Cardiac muscle cell (in vitro differentiated cells and primary cell): ENCODE measurements at regions not wholly inside any gene's neighbourhood (a gene's known extent, or its start where the extent isn't known, plus 50 kb on each side); places are given as distances from the start of the nearest gene placed in this dataset.

Experiments used
- DNase-seq, 2 donors: peaks; one replicate each; pipeline versions ENCODE4 v3.0.0 to v3.0.0-alpha.2; 2010 to 2017; ENCODE audit warnings: low read depth in 1 of 2, low spot score in 1 of 2
- H3K27ac ChIP-seq: fragments of 200-600 bp; sonication (generic); 2 replicates; pipeline ENCODE4 v1.5.1; 2016
- H3K27me3 ChIP-seq: fragments of 200-600 bp; sonication (generic); 2 replicates; pipeline ENCODE4 v1.6.0; 2016; ENCODE audit warnings: control low read depth
- H3K36me3 ChIP-seq: fragments of 200-600 bp; sonication (generic); 2 replicates; pipeline ENCODE4 v1.5.1; 2016; ENCODE audit warnings: control low read depth
- H3K4me1 ChIP-seq: fragments of 200-600 bp; sonication (generic); 2 replicates; pipeline ENCODE4 v1.8.1; 2017; ENCODE audit warnings: low read depth, mild to moderate bottlenecking, mixed run types
- H3K4me3 ChIP-seq: fragments of 200-600 bp; sonication (generic); 2 replicates; pipeline ENCODE4 v1.5.1; 2016; ENCODE audit warnings: mild to moderate bottlenecking
- H3K9me3 ChIP-seq: fragments of 200-600 bp; sonication (generic); 2 replicates; pipeline ENCODE4 v1.5.1; 2017; ENCODE audit warnings: low read depth, mild to moderate bottlenecking, control low read depth
- CTCF ChIP-seq: IDR thresholded peaks from 2 replicates; pipeline ENCODE4 v1.5.1; 2012; ENCODE audit warnings: low read depth, mild to moderate bottlenecking, low read length

- Histone ChIP-seq H3K4me1 (no peaks in the 10 kb centered on the region), H3K36me3 (no peaks in the 10 kb centered on the region), H3K9me3 (no peaks in the 10 kb centered on the region), H3K27ac (no peak overlapping the region), H3K27me3 (no peaks in the 10 kb centered on the region), H3K4me3 (no peak overlapping the region)
- no peak for TF ChIP-seq CTCF
- DNase-seq: no peak
Observed at GRCh38 chr4:177737387-177737940, 295.2 kb upstream of the AGA start.

GRCh38 chr4:177740563-177740962 is 298.3 kb upstream of the AGA start:
- no peak overlapping the region for H3K27ac ChIP-seq
- no peak for DNase-seq
- no peaks in the 10 kb centered on the region for H3K9me3 ChIP-seq
- no peaks in the 10 kb centered on the region for H3K27me3 ChIP-seq
- H3K4me1 ChIP-seq: no peaks in the 10 kb centered on the region
- no peak overlapping the region for H3K4me3 ChIP-seq
- no peaks in the 10 kb centered on the region for H3K36me3 ChIP-seq
- no peak for TF ChIP-seq CTCF

- TF ChIP-seq CTCF: no peak
- Histone ChIP-seq H3K4me3 (no peak overlapping the region), H3K4me1 (no peaks in the 10 kb centered on the region), H3K27ac (no peak overlapping the region), H3K27me3 (no peaks in the 10 kb centered on the region), H3K36me3 (no peaks in the 10 kb centered on the region), H3K9me3 (no peaks in the 10 kb centered on the region)
- no peak for DNase-seq
Observed at GRCh38 chr4:177759729-177760128, 317.5 kb upstream of the AGA start.

GRCh38 chr4:177761692-177762091 is 319.5 kb upstream of the AGA start:
- TF ChIP-seq CTCF: no peak
- H3K27ac ChIP-seq: no peak overlapping the region
- no peak for DNase-seq

GRCh38 chr4:177769155-177769554 is 326.9 kb upstream of the AGA start:
- no peaks in the 10 kb centered on the region for H3K27me3 ChIP-seq
- no peak for DNase-seq
- no peak overlapping the region for H3K4me3 ChIP-seq
- TF ChIP-seq CTCF: no peak
- H3K4me1 ChIP-seq: no peaks in the 10 kb centered on the region
- no peak overlapping the region for H3K27ac ChIP-seq
- no peaks in the 10 kb centered on the region for H3K36me3 ChIP-seq
- H3K9me3 ChIP-seq: no peaks in the 10 kb centered on the region

More at GRCh38 chr4:177761692-177762091, 319.5 kb upstream of the AGA start:
- no peaks in the 10 kb centered on the region for H3K27me3 ChIP-seq
- H3K36me3 ChIP-seq: no peaks in the 10 kb centered on the region
- H3K4me1 ChIP-seq: no peaks in the 10 kb centered on the region
- H3K9me3 ChIP-seq: no peaks in the 10 kb centered on the region
- H3K4me3 ChIP-seq: no peak overlapping the region

- Histone ChIP-seq H3K9me3 (no peaks in the 10 kb centered on the region), H3K27me3 (no peaks in the 10 kb centered on the region), H3K4me1 (no peaks in the 10 kb centered on the region), H3K27ac (no peak overlapping the region), H3K36me3 (no peaks in the 10 kb centered on the region), H3K4me3 (no peak overlapping the region)
- DNase-seq: no peak
- no peak for TF ChIP-seq CTCF
Observed at GRCh38 chr4:177770776-177771175, 328.5 kb upstream of the AGA start.
